HT1080 (cell line): ENCODE measurements at regions not wholly inside any gene's neighbourhood (a gene's known extent, or its start where the extent isn't known, plus 50 kb on each side); places are given as distances from the start of the nearest gene placed in this dataset.
A peak's percentile ranks its signal among the peaks of the same experiment; 100 is the strongest.

Source experiments
- DNase-seq: peaks from one replicate; pipeline ENCODE4 v3.0.0-alpha.2; 2015; ENCODE audit warnings: low read depth

GRCh38 chr1:36721261-36721660 is 238.5 kb upstream of the CSF3R start:
- no peak for DNase-seq

GRCh38 chr1:36717431-36717830 is 234.7 kb upstream of the CSF3R start:
- DNase-seq, result no peak

- no peak for DNase-seq
Measured at GRCh38 chr1:36715797-36716196, 233.1 kb upstream of the CSF3R start.

GRCh38 chr1:36714301-36714700 is 231.6 kb upstream of the CSF3R start:
- DNase-seq, result no peak

- no peak for DNase-seq
Measured at GRCh38 chr1:36711480-36711879, 228.8 kb upstream of the CSF3R start.

- no peak for DNase-seq
Measured at GRCh38 chr1:36710951-36711350, 228.2 kb upstream of the CSF3R start.

- DNase-seq, result no peak
Measured at GRCh38 chr1:36709869-36710481, 227.3 kb upstream of the CSF3R start.

- DNase-seq, result no peak
Measured at GRCh38 chr1:36708587-36708986, 225.9 kb upstream of the CSF3R start.

GRCh38 chr1:36707221-36707620 is 224.5 kb upstream of the CSF3R start:
- DNase-seq, result no peak

- DNase-seq, result no peak
Measured at GRCh38 chr1:36706416-36706815, 223.7 kb upstream of the CSF3R start.

- DNase-seq, result no peak
Measured at GRCh38 chr1:36705629-36706028, 222.9 kb upstream of the CSF3R start.

GRCh38 chr1:36703526-36704208 is 221.0 kb upstream of the CSF3R start:
- DNase-seq, result peak; percentile 67

- DNase-seq, result no peak
Measured at GRCh38 chr1:36702963-36703362, 220.2 kb upstream of the CSF3R start.

- DNase-seq, result no peak
Measured at GRCh38 chr1:36699113-36699911, 216.6 kb upstream of the CSF3R start.

GRCh38 chr1:36697836-36698605 is 215.3 kb upstream of the CSF3R start:
- no peak for DNase-seq

- DNase-seq, result no peak
Measured at GRCh38 chr1:36696261-36696940, 213.7 kb upstream of the CSF3R start.

GRCh38 chr1:36693603-36694002 is 210.9 kb upstream of the CSF3R start:
- no peak for DNase-seq

GRCh38 chr1:36693161-36693525 is 210.4 kb upstream of the CSF3R start:
- DNase-seq, result no peak

GRCh38 chr1:36692465-36693160 is 209.9 kb upstream of the CSF3R start:
- DNase-seq, result no peak

GRCh38 chr1:36691374-36691773 is 208.7 kb upstream of the CSF3R start:
- no peak for DNase-seq

- no peak for DNase-seq
Measured at GRCh38 chr1:36689992-36690391, 207.3 kb upstream of the CSF3R start.
